Liver (tissue), 8 donors: ENCODE measurements at regions not wholly inside any gene's neighbourhood (a gene's known extent, or its start where the extent isn't known, plus 50 kb on each side); places are given as distances from the start of the nearest gene placed in this dataset.

ENCODE experiments used
- DNase-seq: peaks from one replicate; pipeline ENCODE4 v3.0.0-alpha.2; 2017; ENCODE audit warnings: low spot score
- H3K27ac ChIP-seq, 2 donors: one replicate each; pipeline ENCODE4 v1.7.0; 2013; ENCODE audit warnings: inconsistent platforms in 2 of 2, low read length in 2 of 2, control low read depth in 1 of 2, low read depth in 1 of 2, mild to moderate bottlenecking in 1 of 2
- H3K27me3 ChIP-seq, 4 donors: one replicate each; pipeline versions ENCODE4 v1.6.1 to v1.7.0; 2013; ENCODE audit warnings: low read length in 3 of 4, inconsistent platforms in 1 of 4, mild to moderate bottlenecking in 1 of 4, moderate library complexity in 1 of 4; ENCODE audit not compliant: control insufficient read depth in 4 of 4, insufficient read depth in 4 of 4
- H3K36me3 ChIP-seq, 4 donors: one replicate each; pipeline versions ENCODE4 v1.6.1 to v1.7.0; 2013; ENCODE audit warnings: low read length in 3 of 4, mild to moderate bottlenecking in 3 of 4, low read depth in 1 of 4, moderate library complexity in 1 of 4; ENCODE audit not compliant: control insufficient read depth in 4 of 4, insufficient read depth in 3 of 4
- H3K4me1 ChIP-seq, 4 donors: one replicate each; pipeline versions ENCODE4 v1.6.1 to v1.7.0; 2013; ENCODE audit warnings: low read length in 3 of 4, mild to moderate bottlenecking in 3 of 4, moderate library complexity in 1 of 4; ENCODE audit not compliant: control insufficient read depth in 4 of 4, insufficient read depth in 4 of 4
- H3K4me3 ChIP-seq, 3 donors: one replicate each; pipeline versions ENCODE4 v1.6.1 to v1.7.0; 2013; ENCODE audit warnings: low read length in 3 of 3, control low read depth in 1 of 3, low read depth in 1 of 3, mild to moderate bottlenecking in 1 of 3
- H3K9ac ChIP-seq, 2 donors: one replicate each; pipeline ENCODE4 v1.7.0; 2013; ENCODE audit warnings: low read length in 2 of 2, mild to moderate bottlenecking in 2 of 2, moderate library complexity in 2 of 2, control low read depth in 1 of 2, low read depth in 1 of 2
- H3K9me3 ChIP-seq, 4 donors: one replicate each; pipeline versions ENCODE4 v1.6.1 to v1.7.0; 2013; ENCODE audit warnings: low read length in 3 of 4; ENCODE audit not compliant: control insufficient read depth in 4 of 4
- ATF3 ChIP-seq: IDR thresholded peaks from 2 replicates; pipeline ENCODE4 v1.6.1; 2016; ENCODE audit warnings: antibody characterized with exemption
- EGR1 ChIP-seq, 2 donors: IDR thresholded peaks; 2 replicates each; pipeline ENCODE4 v1.6.1; 2016 to 2018; ENCODE audit warnings: antibody characterized with exemption in 2 of 2, low read depth in 2 of 2
- FOXA1 ChIP-seq: IDR thresholded peaks from 2 replicates; pipeline ENCODE4 v1.6.1; 2016; ENCODE audit warnings: antibody characterized with exemption
- FOXA2 ChIP-seq: IDR thresholded peaks from 2 replicates; pipeline ENCODE4 v1.6.1; 2016; ENCODE audit warnings: antibody characterized with exemption
- GABPA ChIP-seq, 2 donors: IDR thresholded peaks in 1 of 2; conservative IDR thresholded peaks in 1 of 2; 2 replicates each; pipeline ENCODE4 v1.6.1; 2016; ENCODE audit warnings: antibody characterized with exemption in 2 of 2, mild to moderate bottlenecking in 1 of 2, moderate library complexity in 1 of 2
- HNF4A ChIP-seq, 2 donors: conservative IDR thresholded peaks; 2 replicates each; pipeline ENCODE4 v1.6.1; 2016; ENCODE audit warnings: antibody characterized with exemption in 2 of 2, mild to moderate bottlenecking in 2 of 2
- JUND ChIP-seq, 2 donors: IDR thresholded peaks; 2 replicates each; pipeline ENCODE4 v1.6.1; 2016; ENCODE audit warnings: antibody characterized with exemption in 2 of 2
- MAX ChIP-seq: IDR thresholded peaks from 2 replicates; pipeline ENCODE4 v1.6.1; 2016; ENCODE audit warnings: antibody characterized with exemption
- NR2F2 ChIP-seq: IDR thresholded peaks from 2 replicates; pipeline ENCODE4 v1.6.1; 2016; ENCODE audit warnings: antibody characterized with exemption
- RAD21 ChIP-seq, 2 donors: IDR thresholded peaks; 2 replicates each; pipeline ENCODE4 v1.6.1; 2016; ENCODE audit warnings: antibody characterized with exemption in 2 of 2, mild to moderate bottlenecking in 2 of 2
- RXRA ChIP-seq, 2 donors: IDR thresholded peaks; 2 replicates each; pipeline ENCODE4 v1.6.1; 2017 to 2018; ENCODE audit warnings: antibody characterized with exemption in 2 of 2, mild to moderate bottlenecking in 1 of 2
- SP1 ChIP-seq: IDR thresholded peaks from 2 replicates; pipeline ENCODE4 v1.6.1; 2018; ENCODE audit warnings: antibody characterized with exemption, mild to moderate bottlenecking
- TAF1 ChIP-seq: conservative IDR thresholded peaks from 2 replicates; pipeline ENCODE4 v1.6.1; 2016; ENCODE audit warnings: antibody characterized with exemption, mild to moderate bottlenecking
- YY1 ChIP-seq: IDR thresholded peaks from 2 replicates; pipeline ENCODE4 v1.6.1; 2016; ENCODE audit warnings: antibody characterized with exemption, mild to moderate bottlenecking
- WGBS: extraction: QIAGEN DNeasy Blood & Tissue Kit; methylation state at CpG from one replicate; pipeline ENCODE4 v1.1.7; 2013; 5-methylcytosine and 5-hydroxymethylcytosine counted together
- TF ChIP-seq, protein P1 (sequence below): IDR thresholded peaks from 2 replicates; pipeline ENCODE4 v1.6.1; 2016; ENCODE audit warnings: antibody characterized with exemption
- TF ChIP-seq, protein P2 (sequence below): IDR thresholded peaks from 2 replicates; pipeline ENCODE4 v1.6.1; 2016; ENCODE audit warnings: antibody characterized with exemption, mild to moderate bottlenecking
- TF ChIP-seq, protein P3 (sequence below): fragments of 150-350 bp; IDR thresholded peaks from 2 replicates; pipeline ENCODE4 v1.5.1; 2017; ENCODE audit warnings: improper control_type of control experiment, low read depth, low read length; ENCODE audit not compliant: missing input control
- donor health status: healthy.
- donor health status: healthy.
- donor health status: healthy.
- donor health status: healthy.
- donor health status: healthy.

GRCh38 chr2:58862244-58862643, 621.1 kb upstream of the FANCL start:
- TF ChIP-seq NR2F2 (no peak), MAX (no peak), RAD21 (IDR thresholded peaks at IDR 0.05) (no peak), JUND (IDR thresholded peaks at IDR 0.05) (no peak), RXRA (IDR thresholded peaks at IDR 0.05) (no peak), FOXA2 (no peak), EGR1 (IDR thresholded peaks at IDR 0.05; ENCODE audit: low read depth in 2 of 2) (no peak), SP1 (no peak), FOXA1 (no peak), YY1 (no peak), ATF3 (no peak), TAF1 (no peak), GABPA (IDR thresholded peaks at IDR 0.05 in 1 of 2, conservative IDR thresholded peaks at IDR 0.05 in 1 of 2) (no peak)
- TF ChIP-seq, protein P1, sequence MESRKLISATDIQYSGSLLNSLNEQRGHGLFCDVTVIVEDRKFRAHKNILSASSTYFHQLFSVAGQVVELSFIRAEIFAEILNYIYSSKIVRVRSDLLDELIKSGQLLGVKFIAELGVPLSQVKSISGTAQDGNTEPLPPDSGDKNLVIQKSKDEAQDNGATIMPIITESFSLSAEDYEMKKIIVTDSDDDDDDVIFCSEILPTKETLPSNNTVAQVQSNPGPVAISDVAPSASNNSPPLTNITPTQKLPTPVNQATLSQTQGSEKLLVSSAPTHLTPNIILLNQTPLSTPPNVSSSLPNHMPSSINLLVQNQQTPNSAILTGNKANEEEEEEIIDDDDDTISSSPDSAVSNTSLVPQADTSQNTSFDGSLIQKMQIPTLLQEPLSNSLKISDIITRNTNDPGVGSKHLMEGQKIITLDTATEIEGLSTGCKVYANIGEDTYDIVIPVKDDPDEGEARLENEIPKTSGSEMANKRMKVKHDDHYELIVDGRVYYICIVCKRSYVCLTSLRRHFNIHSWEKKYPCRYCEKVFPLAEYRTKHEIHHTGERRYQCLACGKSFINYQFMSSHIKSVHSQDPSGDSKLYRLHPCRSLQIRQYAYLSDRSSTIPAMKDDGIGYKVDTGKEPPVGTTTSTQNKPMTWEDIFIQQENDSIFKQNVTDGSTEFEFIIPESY: no peak
- TF ChIP-seq, protein P2, sequence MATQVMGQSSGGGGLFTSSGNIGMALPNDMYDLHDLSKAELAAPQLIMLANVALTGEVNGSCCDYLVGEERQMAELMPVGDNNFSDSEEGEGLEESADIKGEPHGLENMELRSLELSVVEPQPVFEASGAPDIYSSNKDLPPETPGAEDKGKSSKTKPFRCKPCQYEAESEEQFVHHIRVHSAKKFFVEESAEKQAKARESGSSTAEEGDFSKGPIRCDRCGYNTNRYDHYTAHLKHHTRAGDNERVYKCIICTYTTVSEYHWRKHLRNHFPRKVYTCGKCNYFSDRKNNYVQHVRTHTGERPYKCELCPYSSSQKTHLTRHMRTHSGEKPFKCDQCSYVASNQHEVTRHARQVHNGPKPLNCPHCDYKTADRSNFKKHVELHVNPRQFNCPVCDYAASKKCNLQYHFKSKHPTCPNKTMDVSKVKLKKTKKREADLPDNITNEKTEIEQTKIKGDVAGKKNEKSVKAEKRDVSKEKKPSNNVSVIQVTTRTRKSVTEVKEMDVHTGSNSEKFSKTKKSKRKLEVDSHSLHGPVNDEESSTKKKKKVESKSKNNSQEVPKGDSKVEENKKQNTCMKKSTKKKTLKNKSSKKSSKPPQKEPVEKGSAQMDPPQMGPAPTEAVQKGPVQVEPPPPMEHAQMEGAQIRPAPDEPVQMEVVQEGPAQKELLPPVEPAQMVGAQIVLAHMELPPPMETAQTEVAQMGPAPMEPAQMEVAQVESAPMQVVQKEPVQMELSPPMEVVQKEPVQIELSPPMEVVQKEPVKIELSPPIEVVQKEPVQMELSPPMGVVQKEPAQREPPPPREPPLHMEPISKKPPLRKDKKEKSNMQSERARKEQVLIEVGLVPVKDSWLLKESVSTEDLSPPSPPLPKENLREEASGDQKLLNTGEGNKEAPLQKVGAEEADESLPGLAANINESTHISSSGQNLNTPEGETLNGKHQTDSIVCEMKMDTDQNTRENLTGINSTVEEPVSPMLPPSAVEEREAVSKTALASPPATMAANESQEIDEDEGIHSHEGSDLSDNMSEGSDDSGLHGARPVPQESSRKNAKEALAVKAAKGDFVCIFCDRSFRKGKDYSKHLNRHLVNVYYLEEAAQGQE: no peak
- TF ChIP-seq, protein P3, sequence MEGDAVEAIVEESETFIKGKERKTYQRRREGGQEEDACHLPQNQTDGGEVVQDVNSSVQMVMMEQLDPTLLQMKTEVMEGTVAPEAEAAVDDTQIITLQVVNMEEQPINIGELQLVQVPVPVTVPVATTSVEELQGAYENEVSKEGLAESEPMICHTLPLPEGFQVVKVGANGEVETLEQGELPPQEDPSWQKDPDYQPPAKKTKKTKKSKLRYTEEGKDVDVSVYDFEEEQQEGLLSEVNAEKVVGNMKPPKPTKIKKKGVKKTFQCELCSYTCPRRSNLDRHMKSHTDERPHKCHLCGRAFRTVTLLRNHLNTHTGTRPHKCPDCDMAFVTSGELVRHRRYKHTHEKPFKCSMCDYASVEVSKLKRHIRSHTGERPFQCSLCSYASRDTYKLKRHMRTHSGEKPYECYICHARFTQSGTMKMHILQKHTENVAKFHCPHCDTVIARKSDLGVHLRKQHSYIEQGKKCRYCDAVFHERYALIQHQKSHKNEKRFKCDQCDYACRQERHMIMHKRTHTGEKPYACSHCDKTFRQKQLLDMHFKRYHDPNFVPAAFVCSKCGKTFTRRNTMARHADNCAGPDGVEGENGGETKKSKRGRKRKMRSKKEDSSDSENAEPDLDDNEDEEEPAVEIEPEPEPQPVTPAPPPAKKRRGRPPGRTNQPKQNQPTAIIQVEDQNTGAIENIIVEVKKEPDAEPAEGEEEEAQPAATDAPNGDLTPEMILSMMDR: no peak
- no peak for DNase-seq
- no peaks in the 10 kb centered on the region for H3K36me3 ChIP-seq
- 78% methylated on average over 3 of the region's 3 CpGs for WGBS
- H3K4me3 ChIP-seq: no peak overlapping the region
- peaks cover 0 to 2% (median 0%) of the 10 kb centered on the region in 4 donors for H3K9me3 ChIP-seq
- H3K9ac ChIP-seq: no peak overlapping the region
- no peaks in the 10 kb centered on the region for H3K27me3 ChIP-seq
- no peaks in the 10 kb centered on the region for H3K4me1 ChIP-seq
- H3K27ac ChIP-seq: no peak overlapping the region

DNA sequence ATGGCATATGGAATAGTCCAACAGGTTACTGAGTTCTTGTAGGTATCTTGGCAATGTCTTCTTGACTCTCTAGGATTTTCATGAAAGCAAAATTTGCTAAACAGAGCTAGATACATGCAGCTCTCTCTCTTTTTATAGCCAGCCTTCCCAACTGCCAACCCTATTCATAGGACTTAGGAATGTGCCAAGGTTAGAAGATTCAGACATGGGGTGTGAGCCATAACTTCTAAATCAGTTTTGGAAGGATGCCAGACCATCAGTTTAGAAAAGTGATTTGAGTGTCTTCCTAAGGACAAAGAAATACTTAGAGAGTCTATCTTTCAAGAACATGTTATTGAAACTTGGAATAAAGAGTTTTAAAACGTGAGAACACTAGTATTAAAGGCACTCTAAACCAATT, 619.5 kb upstream of the FANCL start:
- H3K4me3 ChIP-seq: no peak overlapping the region
- 62% methylated on average over 1 of the region's 1 CpG for WGBS
- H3K27ac ChIP-seq: no peak overlapping the region
- no peaks in the 10 kb centered on the region for H3K36me3 ChIP-seq
- DNase-seq: no peak
- H3K9me3 ChIP-seq: peaks cover 0 to 2% (median 0%) of the 10 kb centered on the region in 4 donors
- no peaks in the 10 kb centered on the region for H3K4me1 ChIP-seq
- TF ChIP-seq RXRA (IDR thresholded peaks at IDR 0.05): no peak
- no peak for TF ChIP-seq JUND (IDR thresholded peaks at IDR 0.05)
- no peak for TF ChIP-seq HNF4A (conservative IDR thresholded peaks at IDR 0.05)
- H3K27me3 ChIP-seq: no peaks in the 10 kb centered on the region
- no peak overlapping the region for H3K9ac ChIP-seq
